A549 (cell line): ENCODE measurements at regions not wholly inside any gene's neighbourhood (a gene's known extent, or its start where the extent isn't known, plus 50 kb on each side); places are given as distances from the start of the nearest gene placed in this dataset.

Experiments
- ATAC-seq, 2 experiments: fragments of 200-7000 bp in 1 of 2; fragments of >200 bp in 1 of 2; cut with Nextera tagmentation in 1 of 2; cut with Tn5 transposase in 1 of 2; 3 replicates each; pipeline versions ENCODE4 v1.8.0 to v1.9.1; 2018 to 2020; ENCODE audit warnings: mild to moderate bottlenecking in 1 of 2, moderate library complexity in 1 of 2
- CTCF ChIA-PET: fragments of 300-600 bp; sonication (Branson Sonifier 250); formaldehyde crosslinking; extraction: SDS; loops from one replicate; lab custom pipeline; 2021; ENCODE audit warnings: antibody characterized with exemption, inconsistent platforms; lab: Yijun Ruan, JAX
- POLR2A ChIA-PET: fragments of 350-600 bp; formaldehyde crosslinking; extraction: SDS; loops from one replicate; lab custom pipeline; 2021; ENCODE audit warnings: antibody characterized with exemption, inconsistent platforms; lab: Yijun Ruan, JAX
- DNase-seq, 2 experiments: peaks; one replicate each; pipeline versions ENCODE4 v3.0.0 to v3.0.0-alpha.2; 2011 to 2016; ENCODE audit warnings: low read depth in 1 of 2, low spot score in 1 of 2
- FAIRE-seq: peaks from 2 replicates; lab custom pipeline; 2011; peaks lifted over from hg19 to GRCh38; lab: Jason Lieb, UNC
- H3K27ac ChIP-seq, 2 experiments: fragments of >200 bp; sonication (Bioruptor Twin); formaldehyde crosslinking; 3 replicates each; pipeline ENCODE4 v1.5.1; 2016 to 2017
- H3K4me1 ChIP-seq: fragments of >200 bp; sonication (Bioruptor Twin); formaldehyde crosslinking; 3 replicates; pipeline ENCODE4 v1.6.1; 2016
- H3K4me2 ChIP-seq: fragments of >200 bp; sonication (Bioruptor Twin); formaldehyde crosslinking; 3 replicates; pipeline ENCODE4 v1.6.1; 2016
- H3K4me3 ChIP-seq: fragments of >200 bp; sonication (Bioruptor Twin); formaldehyde crosslinking; 3 replicates; pipeline ENCODE4 v1.5.1; 2016
- H3K9me3 ChIP-seq: fragments of >200 bp; sonication (Bioruptor Twin); formaldehyde crosslinking; 3 replicates; pipeline ENCODE4 v1.6.1; 2016
- CBX8 ChIP-seq: fragments of 200-600 bp; sonication (generic); IDR thresholded peaks from 2 replicates; pipeline ENCODE4 v1.6.1; 2016
- EP300 ChIP-seq, 2 experiments: fragments of >200 bp; sonication (Bioruptor Twin); formaldehyde crosslinking; IDR thresholded peaks; 2 replicates in 1 of 2; 3 replicates in 1 of 2; pipeline ENCODE4 v1.6.1; 2016 to 2017
- FOSL2 ChIP-seq, 2 experiments: fragments of 450-650 bp in 1 of 2; fragments of >200 bp in 1 of 2; sonication (Bioruptor Twin) in 1 of 2; formaldehyde crosslinking; IDR thresholded peaks; 2 replicates each; pipeline versions ENCODE4 v1.5.0 to v1.6.1; 2016 to 2020; ENCODE audit warnings: mild to moderate bottlenecking in 1 of 2, moderate library complexity in 1 of 2
- KDM5A ChIP-seq: fragments of 200-600 bp; sonication (generic); IDR thresholded peaks from 2 replicates; pipeline ENCODE4 v1.6.1; 2016; ENCODE audit warnings: antibody characterized with exemption, mild to moderate bottlenecking
- PHF8 ChIP-seq: fragments of 200-600 bp; sonication (generic); IDR thresholded peaks from 2 replicates; pipeline ENCODE4 v1.6.1; 2016; ENCODE audit warnings: low read depth, mild to moderate bottlenecking, antibody characterized with exemption, moderate library complexity, borderline replicate concordance
- POLR2AphosphoS2 ChIP-seq: conservative IDR thresholded peaks from 2 replicates; pipeline ENCODE4 v1.6.1; 2012; ENCODE audit warnings: low read length, improper control_type of control experiment, inconsistent platforms
- WGBS: methylation state at CpG from one replicate; pipeline ENCODE4 v1.1.6; 2017; ENCODE audit errors: missing lambda C conversion rate; 5-methylcytosine and 5-hydroxymethylcytosine counted together
- TF ChIP-seq, protein P1 (sequence below): fragments of 450-650 bp; IDR thresholded peaks from 2 replicates; pipeline ENCODE4 v1.6.1; 2014; ENCODE audit warnings: antibody characterized with exemption
- TF ChIP-seq, protein P2 (sequence below): IDR thresholded peaks from 2 replicates; pipeline ENCODE4 v1.6.1; 2012
- TF ChIP-seq, protein P3 (sequence below): fragments of 200-600 bp; sonication (generic); IDR thresholded peaks from 2 replicates; pipeline ENCODE4 v1.6.1; 2016; ENCODE audit warnings: antibody characterized with exemption, mild to moderate bottlenecking, moderate library complexity

DNA sequence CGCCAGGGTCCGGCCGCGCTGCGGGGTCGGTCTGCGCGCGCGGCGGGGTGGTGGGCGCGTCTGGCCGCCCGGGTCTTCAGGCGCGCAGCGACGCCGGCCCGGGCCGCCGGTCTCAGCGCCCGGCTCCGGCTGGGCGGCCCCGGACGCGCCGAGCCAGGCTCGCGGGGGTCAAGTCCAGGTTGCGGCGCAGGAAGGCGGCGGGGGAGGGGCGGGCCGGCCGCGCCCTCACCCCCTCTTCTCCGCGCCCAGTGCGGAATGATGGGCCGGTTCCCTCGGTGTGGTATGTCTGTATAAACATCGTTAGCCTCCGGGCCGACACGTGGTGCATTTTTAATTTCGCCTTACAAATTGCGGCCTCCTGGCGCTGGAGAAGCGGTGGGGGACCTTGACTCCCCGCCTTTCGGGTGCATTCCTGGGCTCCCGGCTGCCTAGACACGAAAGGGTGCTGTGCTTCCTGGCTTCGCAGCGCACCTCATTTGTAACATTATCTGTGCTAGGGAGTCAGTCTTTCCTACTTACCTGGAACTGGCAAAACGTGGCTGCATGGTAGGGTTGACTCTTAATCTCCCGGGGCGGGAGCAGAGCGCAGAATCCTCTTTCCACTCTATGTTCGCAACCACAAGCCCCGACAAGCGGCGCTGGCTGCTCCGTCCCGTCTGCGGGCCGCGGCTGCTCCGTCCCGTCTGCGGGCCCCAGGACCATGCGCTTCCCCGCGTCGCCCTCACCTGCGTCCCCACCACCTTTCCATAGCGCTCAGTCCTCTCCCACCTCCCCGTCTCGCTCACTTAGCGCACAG is 69.0 kb downstream of the CTAGE1 start:
- Histone ChIP-seq H3K4me2 (peak overlapping the region; percentile 71), H3K4me3 (peak overlapping the region; percentile 53), H3K27ac (peak overlapping the region; percentile 81 to 90), H3K9me3 (no peaks in the 10 kb centered on the region), H3K4me1 (peaks cover 18% of the 10 kb centered on the region)
- DNase-seq (peak in 1 of 2 experiments; percentile 18), FAIRE-seq (no peak), ATAC-seq (peak; percentile 64 to 73; a peak in 4 of 6 replicates)
- CTCF ChIA-PET, result no interaction called here
- WGBS, result 75% methylated on average over 33 of the region's 85 CpGs
- TF ChIP-seq POLR2AphosphoS2, result no peak
- TF ChIP-seq, protein P1, sequence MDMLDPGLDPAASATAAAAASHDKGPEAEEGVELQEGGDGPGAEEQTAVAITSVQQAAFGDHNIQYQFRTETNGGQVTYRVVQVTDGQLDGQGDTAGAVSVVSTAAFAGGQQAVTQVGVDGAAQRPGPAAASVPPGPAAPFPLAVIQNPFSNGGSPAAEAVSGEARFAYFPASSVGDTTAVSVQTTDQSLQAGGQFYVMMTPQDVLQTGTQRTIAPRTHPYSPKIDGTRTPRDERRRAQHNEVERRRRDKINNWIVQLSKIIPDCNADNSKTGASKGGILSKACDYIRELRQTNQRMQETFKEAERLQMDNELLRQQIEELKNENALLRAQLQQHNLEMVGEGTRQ, result peak; percentile 35; the same call in 1 of the 2 replicates
- TF ChIP-seq, protein P2, sequence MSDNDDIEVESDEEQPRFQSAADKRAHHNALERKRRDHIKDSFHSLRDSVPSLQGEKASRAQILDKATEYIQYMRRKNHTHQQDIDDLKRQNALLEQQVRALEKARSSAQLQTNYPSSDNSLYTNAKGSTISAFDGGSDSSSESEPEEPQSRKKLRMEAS, result peak; percentile 56
- POLR2A ChIA-PET, result interaction anchor here (1.3 kb wide), 1 partner anchor 118 kb away, joined by 4 read pairs; no protein-coding TSS in a partner anchor

DNA sequence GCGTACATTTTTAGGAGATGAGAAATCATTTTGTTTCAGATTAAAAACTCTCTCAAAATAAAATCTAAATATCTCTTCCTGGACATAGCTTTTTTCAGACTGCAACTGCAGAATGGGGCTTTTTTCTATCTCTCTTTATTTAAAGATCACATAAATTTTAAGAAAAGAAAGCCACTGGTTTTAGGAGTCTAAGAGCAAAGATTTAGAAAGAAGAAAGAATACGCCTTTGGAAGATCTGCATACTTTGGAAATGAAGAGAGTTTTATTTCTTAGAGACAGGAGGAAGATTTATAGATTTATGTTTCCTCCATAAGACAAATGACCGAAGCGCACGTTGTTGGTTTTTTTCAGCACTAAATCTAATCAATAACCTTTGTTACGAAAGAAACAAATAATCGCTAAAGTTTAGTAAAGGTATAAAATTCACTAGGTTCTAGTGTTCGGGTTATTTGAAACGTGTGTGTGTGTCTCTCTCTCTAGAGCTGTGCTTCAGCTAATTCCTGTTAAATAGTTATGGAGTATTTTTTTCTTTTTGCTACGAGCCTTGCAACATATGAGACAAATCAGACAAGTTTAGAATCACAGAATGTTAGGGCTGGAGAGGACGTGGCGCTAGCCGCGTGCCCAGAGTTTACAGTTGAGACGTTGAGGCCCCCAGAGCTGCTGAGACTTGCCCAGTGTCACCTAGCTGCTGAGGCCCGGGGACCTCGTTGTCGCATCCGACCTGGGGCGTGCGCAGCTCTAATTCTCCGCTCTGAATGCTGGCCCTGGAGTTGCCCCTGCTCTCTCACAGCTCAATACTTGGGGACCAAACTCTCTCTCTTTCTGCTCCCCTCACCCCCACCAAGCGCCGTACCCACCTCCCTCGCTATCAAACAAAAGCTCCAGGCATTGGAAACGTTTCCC is 69.9 kb downstream of the CTAGE1 start:
- H3K4me1 ChIP-seq, result peaks cover 18% of the 10 kb centered on the region
- TF ChIP-seq CBX8, result no peak
- FAIRE-seq (no peak), ATAC-seq (peak; percentile 27 to 68; a peak in 3 of 6 replicates), DNase-seq (no peak)
- peak overlapping the region; percentile 71 for H3K4me2 ChIP-seq
- ChIA-PET CTCF (no interaction called here), POLR2A (interaction anchor here (1.3 kb wide), 1 partner anchor 119 kb away, joined by 4 read pairs; no protein-coding TSS in a partner anchor)
- WGBS, result 79% methylated on average over 13 of the region's 26 CpGs
- H3K4me3 ChIP-seq, result peak overlapping the region; percentile 53
- H3K9me3 ChIP-seq, result no peaks in the 10 kb centered on the region
- H3K27ac ChIP-seq, result peak overlapping the region; percentile 81 to 90

DNA sequence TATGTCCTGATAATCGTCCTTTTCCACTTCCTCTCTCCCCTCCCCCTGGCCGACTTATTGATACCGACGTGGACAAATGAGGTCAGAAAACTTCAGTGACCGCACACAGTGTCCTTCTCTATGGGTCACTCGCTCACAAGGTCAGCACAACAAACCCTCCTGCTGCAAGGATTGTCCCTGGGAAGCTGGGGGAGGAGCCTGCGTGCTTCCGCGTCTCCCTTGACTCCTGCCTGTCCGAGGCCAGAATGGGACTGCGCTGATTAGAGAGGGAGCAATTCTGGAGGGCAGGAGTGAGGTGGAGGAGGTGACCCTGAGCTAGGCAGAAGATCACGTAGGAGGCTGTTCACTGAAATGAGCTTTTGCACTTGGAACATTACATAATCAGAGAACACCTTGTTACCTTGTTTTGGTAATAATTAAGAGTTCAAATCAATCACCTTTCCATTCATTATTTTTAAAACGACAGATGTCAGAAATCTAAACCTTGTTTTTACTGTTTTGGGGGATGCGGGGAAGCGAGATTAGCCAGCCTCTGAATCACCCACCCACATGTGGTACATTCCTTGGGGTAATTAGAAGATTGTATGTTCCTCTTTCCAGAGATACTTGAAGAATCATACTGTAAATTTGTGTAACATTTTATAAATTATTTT is 70.6 kb downstream of the CTAGE1 start:
- POLR2A ChIA-PET, result no interaction called here
- no peak for ATAC-seq

DNA sequence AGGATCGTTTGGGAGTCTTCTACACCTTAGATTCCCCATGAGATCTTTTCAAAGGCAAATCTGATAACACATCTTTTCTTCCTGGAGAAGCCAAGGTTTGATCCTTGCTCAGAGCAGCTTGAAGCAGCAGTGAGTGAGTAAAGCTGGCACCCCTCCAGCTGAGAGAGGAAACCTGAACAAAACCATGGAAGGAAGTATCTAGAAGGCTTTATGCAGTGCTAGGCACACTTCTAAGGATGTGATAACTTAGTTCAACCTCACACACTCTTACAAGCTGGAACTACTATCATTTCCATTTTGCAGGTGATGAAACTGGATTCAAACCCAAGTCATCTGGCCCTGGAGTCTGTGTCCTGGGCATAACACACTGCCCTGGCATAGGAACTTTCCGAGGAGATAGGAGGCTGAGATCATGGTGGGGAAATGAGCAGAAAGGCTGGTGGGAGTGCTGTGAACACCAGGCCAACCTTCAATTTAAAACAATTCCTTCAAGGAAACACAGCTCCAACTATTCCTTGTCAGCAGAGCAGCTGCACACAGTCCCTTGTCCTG is 71.2 kb downstream of the CTAGE1 start:
- no peak overlapping the region for H3K4me3 ChIP-seq
- DNase-seq, result no peak
- CTCF ChIA-PET, result interaction anchor here (1.3 kb wide), 1 partner anchor 16 kb away, joined by 4 read pairs; no protein-coding TSS in a partner anchor

More for the DNA sequence above, 70.6 kb downstream of the CTAGE1 start:
- FAIRE-seq (no peak), DNase-seq (no peak)
- TF ChIP-seq, protein P3, sequence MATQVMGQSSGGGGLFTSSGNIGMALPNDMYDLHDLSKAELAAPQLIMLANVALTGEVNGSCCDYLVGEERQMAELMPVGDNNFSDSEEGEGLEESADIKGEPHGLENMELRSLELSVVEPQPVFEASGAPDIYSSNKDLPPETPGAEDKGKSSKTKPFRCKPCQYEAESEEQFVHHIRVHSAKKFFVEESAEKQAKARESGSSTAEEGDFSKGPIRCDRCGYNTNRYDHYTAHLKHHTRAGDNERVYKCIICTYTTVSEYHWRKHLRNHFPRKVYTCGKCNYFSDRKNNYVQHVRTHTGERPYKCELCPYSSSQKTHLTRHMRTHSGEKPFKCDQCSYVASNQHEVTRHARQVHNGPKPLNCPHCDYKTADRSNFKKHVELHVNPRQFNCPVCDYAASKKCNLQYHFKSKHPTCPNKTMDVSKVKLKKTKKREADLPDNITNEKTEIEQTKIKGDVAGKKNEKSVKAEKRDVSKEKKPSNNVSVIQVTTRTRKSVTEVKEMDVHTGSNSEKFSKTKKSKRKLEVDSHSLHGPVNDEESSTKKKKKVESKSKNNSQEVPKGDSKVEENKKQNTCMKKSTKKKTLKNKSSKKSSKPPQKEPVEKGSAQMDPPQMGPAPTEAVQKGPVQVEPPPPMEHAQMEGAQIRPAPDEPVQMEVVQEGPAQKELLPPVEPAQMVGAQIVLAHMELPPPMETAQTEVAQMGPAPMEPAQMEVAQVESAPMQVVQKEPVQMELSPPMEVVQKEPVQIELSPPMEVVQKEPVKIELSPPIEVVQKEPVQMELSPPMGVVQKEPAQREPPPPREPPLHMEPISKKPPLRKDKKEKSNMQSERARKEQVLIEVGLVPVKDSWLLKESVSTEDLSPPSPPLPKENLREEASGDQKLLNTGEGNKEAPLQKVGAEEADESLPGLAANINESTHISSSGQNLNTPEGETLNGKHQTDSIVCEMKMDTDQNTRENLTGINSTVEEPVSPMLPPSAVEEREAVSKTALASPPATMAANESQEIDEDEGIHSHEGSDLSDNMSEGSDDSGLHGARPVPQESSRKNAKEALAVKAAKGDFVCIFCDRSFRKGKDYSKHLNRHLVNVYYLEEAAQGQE, result no peak
- Histone ChIP-seq H3K27ac (no peak overlapping the region), H3K9me3 (no peaks in the 10 kb centered on the region), H3K4me2 (no peak overlapping the region), H3K4me1 (peaks cover 21% of the 10 kb centered on the region), H3K4me3 (no peak overlapping the region)
- CTCF ChIA-PET, result interaction anchor here (1.3 kb wide), 1 partner anchor 17 kb away, joined by 4 read pairs; no protein-coding TSS in a partner anchor
- WGBS, result 90% methylated on average over 15 of the region's 15 CpGs

More for the DNA sequence above, 71.2 kb downstream of the CTAGE1 start:
- no peaks in the 10 kb centered on the region for H3K9me3 ChIP-seq
- no peak overlapping the region for H3K27ac ChIP-seq
- FAIRE-seq, result no peak
- H3K4me2 ChIP-seq, result no peak overlapping the region
- WGBS, result 54% methylated on average over 2 of the region's 2 CpGs
- POLR2A ChIA-PET, result no interaction called here
- peaks cover 21% of the 10 kb centered on the region for H3K4me1 ChIP-seq
- ATAC-seq, result no peak
- TF ChIP-seq EP300 (IDR thresholded peaks at IDR 0.05) (no peak), FOSL2 (IDR thresholded peaks at IDR 0.05) (no peak), FOSL2 (CRISPR knock-in tag; IDR thresholded peaks at IDR 0.05) (no peak), PHF8 (no peak), KDM5A (no peak), CBX8 (no peak)
- TF ChIP-seq, protein P1, result no peak
